GM19025 (cell line): ENCODE measurements at regions not wholly inside any gene's neighbourhood (a gene's known extent, or its start where the extent isn't known, plus 50 kb on each side); places are given as distances from the start of the nearest gene placed in this dataset.
"Not testable (repeated sequence)": the region's sequence is repeated elsewhere in the genome, so short reads cannot be mapped to it uniquely, and the experiment has no call there.

Source experiments
- ATAC-seq: cut with Tn5 transposase; IDR thresholded peaks from one replicate; pipeline ENCODE4 v1.9.1; 2021; ENCODE audit warnings: mild to moderate bottlenecking, low read depth, moderate library complexity; ENCODE audit not compliant: unreplicated experiment

DNA sequence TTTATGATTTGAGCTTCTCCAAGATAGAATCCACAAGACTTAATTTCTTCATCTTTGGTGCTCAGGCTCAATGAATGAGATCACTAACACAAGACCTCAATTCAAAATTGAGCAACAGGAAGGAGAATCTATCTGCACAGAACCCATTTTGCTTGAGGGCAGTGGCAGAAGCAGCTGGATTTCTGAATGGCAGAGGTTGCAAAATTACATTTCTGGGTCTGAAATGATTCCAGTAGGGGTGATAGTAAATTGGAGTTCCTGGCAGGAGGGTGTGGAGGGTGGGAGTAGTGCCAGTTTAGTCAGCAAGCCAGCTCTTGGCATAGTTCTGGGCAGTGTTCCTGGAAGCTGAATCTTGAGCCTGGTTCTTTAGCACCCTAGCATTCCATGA is 281.1 kb downstream of the SLC7A11 start:
- ATAC-seq = no peak

- ATAC-seq = no peak
These were observed 281.6 kb downstream of the SLC7A11 start for GRCh38 chr4:137960371-137961050.

- no peak for ATAC-seq
These were observed 284.3 kb downstream of the SLC7A11 start for GRCh38 chr4:137957806-137958205.

DNA sequence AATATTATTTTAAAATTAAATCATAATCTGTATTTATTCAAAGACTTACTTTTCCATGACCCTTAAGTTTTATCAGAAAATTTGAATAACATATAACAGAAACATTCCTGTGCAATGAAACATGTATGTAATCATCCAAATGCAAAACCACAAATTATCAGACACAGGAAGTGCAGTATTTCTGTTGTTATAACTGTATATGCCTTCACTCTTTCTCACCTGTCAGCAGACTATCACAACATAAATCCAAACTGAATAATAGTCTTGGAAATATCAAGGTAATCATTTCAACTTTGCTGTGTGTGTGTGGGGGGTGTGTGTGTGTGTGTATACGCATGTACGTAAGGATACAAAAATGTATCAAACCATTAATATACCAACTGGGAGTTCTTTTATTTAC is 285.9 kb downstream of the SLC7A11 start:
- ATAC-seq = no peak

GRCh38 chr4:137955595-137955994 is 286.6 kb downstream of the SLC7A11 start:
- no peak for ATAC-seq

DNA sequence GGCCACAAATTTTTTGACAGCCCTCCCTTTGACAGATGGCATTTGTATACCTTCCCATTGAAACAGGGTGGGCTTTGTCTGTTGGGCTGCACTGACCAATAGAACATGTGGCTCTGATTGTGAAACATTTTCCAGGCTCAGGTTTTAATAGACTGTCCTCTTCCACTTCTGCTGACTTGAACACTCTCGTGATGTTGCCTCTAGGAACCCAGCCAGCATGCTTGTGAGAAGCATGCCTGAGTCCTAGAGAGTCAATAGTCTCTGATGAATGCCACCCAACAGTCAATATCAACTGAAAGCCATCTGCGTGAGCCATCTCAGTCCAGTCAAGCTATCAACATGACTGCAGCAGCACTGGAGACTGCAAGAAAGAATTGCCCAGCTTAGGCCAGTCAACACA is 290.0 kb downstream of the SLC7A11 start:
- no peak for ATAC-seq

DNA sequence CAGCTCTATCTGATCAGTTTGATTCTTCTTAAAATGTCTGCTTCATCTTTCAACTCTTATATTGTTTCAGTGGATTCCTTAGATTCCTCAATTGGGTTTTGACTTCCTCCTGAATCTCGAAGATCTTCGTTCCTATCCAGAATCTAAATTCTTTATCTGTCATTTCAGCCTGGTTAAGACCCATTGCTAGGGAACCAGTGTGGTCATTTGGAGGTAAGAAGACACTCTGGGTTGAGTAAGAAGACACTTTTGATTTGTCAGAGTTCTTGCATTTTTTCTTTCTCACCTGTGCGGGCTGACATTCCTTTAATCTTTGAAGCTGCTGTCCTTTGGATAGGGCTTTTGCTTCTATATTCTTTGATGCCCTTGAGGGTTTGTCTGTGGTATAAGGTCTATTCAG is 291.9 kb downstream of the SLC7A11 start:
- no peak for ATAC-seq

DNA sequence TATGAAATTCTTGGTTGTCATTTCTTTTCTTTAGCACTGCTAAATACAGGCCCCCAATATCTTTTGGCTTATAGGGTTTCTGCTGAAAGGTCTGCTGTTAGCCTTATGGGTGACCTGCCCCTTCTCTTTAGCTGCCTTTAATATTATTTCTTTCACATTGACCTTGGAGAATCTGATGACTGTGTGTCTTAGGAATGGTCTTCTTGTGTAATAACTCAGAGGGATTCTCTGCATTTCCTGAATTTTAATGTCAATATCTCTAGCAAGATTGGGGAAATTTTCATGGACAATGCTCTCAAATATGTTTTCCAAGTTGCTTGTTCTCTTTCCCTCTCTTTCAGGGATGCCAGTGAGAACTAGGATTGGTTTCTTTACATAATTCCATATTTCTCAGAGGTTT is 292.4 kb downstream of the SLC7A11 start:
- no peak for ATAC-seq

- ATAC-seq = no peak
These were observed 295.5 kb downstream of the SLC7A11 start for GRCh38 chr4:137946453-137947174.

- ATAC-seq = not testable (repeated sequence)
These were observed 299.3 kb downstream of the SLC7A11 start for GRCh38 chr4:137942815-137943214.

GRCh38 chr4:137942015-137942515 is 300.1 kb downstream of the SLC7A11 start:
- ATAC-seq = not testable (repeated sequence)

GRCh38 chr4:137934911-137935310 is 307.2 kb downstream of the SLC7A11 start:
- ATAC-seq = no peak

DNA sequence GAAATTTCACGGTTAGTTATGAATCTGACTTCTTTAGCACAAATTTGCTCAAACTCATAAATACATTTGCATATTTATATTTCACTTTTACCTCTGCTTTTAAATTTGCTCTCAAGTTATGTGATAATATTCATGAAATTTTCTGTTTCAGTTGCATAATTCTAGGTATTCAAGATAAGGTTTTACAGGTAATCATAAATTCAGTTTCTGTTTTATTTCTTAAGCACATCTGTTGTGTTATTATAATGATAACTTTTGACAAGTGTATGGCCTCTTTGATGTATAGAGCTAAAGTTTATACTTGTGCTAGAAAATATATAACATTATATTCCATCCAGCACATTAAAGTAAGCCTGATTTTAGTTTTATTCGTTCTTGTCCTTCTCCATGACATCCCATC is 308.1 kb downstream of the SLC7A11 start:
- ATAC-seq = no peak

- no peak for ATAC-seq
These were observed 314.2 kb downstream of the SLC7A11 start for GRCh38 chr4:137927972-137928371.

DNA sequence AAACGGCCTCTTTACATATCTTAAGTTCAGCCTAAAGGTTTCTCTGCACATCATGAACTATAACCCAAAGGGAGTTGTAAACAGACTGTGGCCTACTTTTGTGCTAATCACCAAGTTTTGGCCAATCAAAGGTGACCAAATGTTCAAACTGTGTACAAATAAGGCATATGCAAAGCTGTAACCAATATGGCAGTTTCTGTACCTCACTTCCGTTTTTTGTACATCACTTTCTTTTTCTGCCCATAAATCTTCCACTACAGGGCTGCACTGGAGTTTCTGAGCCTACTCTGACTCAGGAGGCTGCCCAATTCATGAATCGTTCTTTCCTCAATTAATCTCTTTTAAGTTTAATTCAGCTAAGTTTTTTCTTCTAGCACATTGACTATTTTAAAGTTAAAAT is 318.7 kb downstream of the SLC7A11 start:
- ATAC-seq = no peak

DNA sequence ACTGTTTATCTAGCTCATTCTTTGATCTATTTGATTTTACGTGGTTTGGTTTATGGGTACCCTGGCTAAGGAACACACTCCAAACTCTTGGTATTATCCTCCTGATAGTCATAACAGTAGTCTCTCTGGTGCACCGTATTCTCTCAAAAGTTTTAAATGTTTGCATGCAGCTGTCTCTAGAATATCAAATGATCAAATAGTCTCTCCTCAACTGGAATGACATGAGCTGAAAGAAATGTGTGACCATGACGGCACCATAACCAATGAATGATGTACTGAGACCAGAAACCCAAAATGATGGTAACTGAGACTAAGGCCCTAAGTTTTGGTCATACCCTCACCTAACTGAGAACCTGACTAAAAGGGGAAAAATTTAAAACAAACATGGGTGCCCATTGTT is 319.4 kb downstream of the SLC7A11 start:
- ATAC-seq = no peak

- ATAC-seq = no peak
These were observed 332.4 kb downstream of the SLC7A11 start for GRCh38 chr4:137909529-137910309.

DNA sequence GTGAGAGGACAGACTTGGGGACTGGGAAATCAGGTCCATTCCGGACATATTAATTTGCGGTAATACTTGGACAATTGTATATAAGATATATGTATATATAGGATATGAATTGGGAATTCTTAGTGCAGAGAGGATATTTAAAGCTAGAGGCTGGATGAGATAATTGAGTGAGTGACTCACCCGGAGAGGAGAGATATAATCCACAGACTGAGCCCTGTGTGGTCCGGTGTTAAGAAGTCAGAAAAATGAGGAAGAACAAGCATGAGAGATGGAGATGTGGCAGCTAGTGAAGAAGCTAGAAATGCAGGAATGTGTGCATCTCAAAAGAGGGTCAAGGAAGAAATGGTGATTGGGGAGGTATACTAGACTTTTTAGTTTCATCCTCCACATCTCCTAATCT is 336.2 kb downstream of the SLC7A11 start:
- ATAC-seq = no peak

- no peak for ATAC-seq
These were observed 341.0 kb downstream of the SLC7A11 start for GRCh38 chr4:137901114-137901513.

DNA sequence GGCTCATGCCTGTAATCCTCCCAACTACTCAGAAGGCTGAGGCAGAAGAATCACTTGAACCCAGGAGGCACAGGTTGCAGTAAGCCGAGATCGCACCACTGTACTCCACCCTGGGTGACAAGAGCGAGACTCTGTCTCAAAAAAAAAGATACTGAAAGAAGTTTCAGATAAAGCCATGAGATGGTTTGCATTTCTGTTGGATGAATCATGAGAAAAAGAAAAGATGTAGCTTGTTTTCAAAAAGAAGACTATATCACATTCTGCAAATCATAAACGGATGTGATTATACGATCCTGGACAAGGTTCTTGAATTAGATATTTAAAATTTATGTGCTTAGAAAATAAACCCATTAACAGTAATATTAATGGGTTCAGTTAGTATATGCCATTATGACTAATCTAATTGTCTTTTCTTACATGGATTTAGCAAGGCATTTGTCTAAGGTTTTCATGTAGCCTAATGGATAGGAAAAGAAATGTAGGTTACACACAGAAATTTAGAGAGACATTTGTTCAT is 345.9 kb downstream of the SLC7A11 start:
- ATAC-seq = no peak

GRCh38 chr4:137895515-137895914 is 346.6 kb downstream of the SLC7A11 start:
- not testable (repeated sequence) for ATAC-seq
